WTC11 (cell line): ENCODE measurements at regions not wholly inside any gene's neighbourhood (a gene's known extent, or its start where the extent isn't known, plus 50 kb on each side); places are given as distances from the start of the nearest gene placed in this dataset.

Experiments used
- ATAC-seq: fragments of 200-7000 bp; cut with Tn5 transposase; 2 replicates; pipeline ENCODE4 v1.10.0; 2021; ENCODE audit warnings: mild to moderate bottlenecking, moderate library complexity
- CTCF ChIA-PET: fragments of 300-600 bp; sonication (Branson Sonifier 250); formaldehyde crosslinking; loops from one replicate; lab custom pipeline; 2021; ENCODE audit warnings: antibody characterized with exemption; lab: Charles Lee
- POLR2A ChIA-PET: fragments of 350-600 bp; sonication (Branson Sonifier 250); formaldehyde crosslinking; loops from one replicate; lab custom pipeline; 2021; ENCODE audit warnings: antibody characterized with exemption; lab: Charles Lee
- DNase-seq: peaks from one replicate; pipeline ENCODE4 v3.0.0; 2021; ENCODE audit warnings: low spot score
- H3K27ac Mint-ChIP-seq: 2 replicates; pipeline ENCODE4 v1.8.0; 2021; ENCODE audit warnings: mixed read lengths
- H3K27me3 Mint-ChIP-seq: 2 replicates; pipeline ENCODE4 v1.8.0; 2021; ENCODE audit warnings: low read depth, mild to moderate bottlenecking, moderate library complexity, mixed read lengths
- H3K36me3 Mint-ChIP-seq: 2 replicates; pipeline ENCODE4 v1.8.0; 2021; ENCODE audit warnings: mixed read lengths
- H3K4me1 Mint-ChIP-seq: 2 replicates; pipeline ENCODE4 v1.8.0; 2022; ENCODE audit warnings: mixed read lengths
- H3K4me3 Mint-ChIP-seq: 2 replicates; pipeline ENCODE4 v1.8.0; 2021; ENCODE audit warnings: mild to moderate bottlenecking, moderate library complexity, mixed read lengths
- H3K9me3 Mint-ChIP-seq: 2 replicates; pipeline ENCODE4 v1.8.0; 2021; ENCODE audit warnings: mixed read lengths
- ATF1 ChIP-seq: sonication (generic); formaldehyde crosslinking; IDR thresholded peaks from 2 replicates; pipeline ENCODE4 v1.8.1; 2023; ENCODE audit warnings: mild to moderate bottlenecking, moderate library complexity, missing genetic modification reagents
- ELF4 ChIP-seq: sonication (generic); formaldehyde crosslinking; IDR thresholded peaks from 2 replicates; pipeline ENCODE4 v1.8.1; 2022; ENCODE audit warnings: low read depth, mild to moderate bottlenecking, moderate library complexity, missing genetic modification reagents
- EMX1 ChIP-seq: fragments of 250-450 bp; sonication (Bioruptor Pico); IDR thresholded peaks from 2 replicates; pipeline ENCODE4 v1.8.0; 2021; ENCODE audit warnings: mild to moderate bottlenecking
- FOXJ3 ChIP-seq: sonication (generic); formaldehyde crosslinking; IDR thresholded peaks from 2 replicates; pipeline ENCODE4 v1.9.0; 2021; ENCODE audit warnings: missing genetic modification reagents, mild to moderate bottlenecking, borderline replicate concordance
- GABPB1 ChIP-seq: sonication (generic); formaldehyde crosslinking; IDR thresholded peaks from 2 replicates; pipeline ENCODE4 v1.8.1; 2023; ENCODE audit warnings: mild to moderate bottlenecking, missing genetic modification reagents
- GTF2I ChIP-seq: fragments of 250-450 bp; sonication (Bioruptor Pico); conservative IDR thresholded peaks from 2 replicates; pipeline ENCODE4 v1.4.0; 2021; ENCODE audit warnings: mild to moderate bottlenecking
- KAT7 ChIP-seq: sonication (generic); formaldehyde crosslinking; IDR thresholded peaks from 2 replicates; pipeline ENCODE4 v1.8.1; 2023; ENCODE audit warnings: missing genetic modification reagents, mild to moderate bottlenecking, borderline replicate concordance
- MXD4 ChIP-seq: fragments of 250-450 bp; sonication (Bioruptor Pico); IDR thresholded peaks from 2 replicates; pipeline ENCODE4 v1.8.0; 2021; ENCODE audit warnings: mild to moderate bottlenecking, moderate library complexity, borderline replicate concordance
- SMAD3 ChIP-seq: sonication (generic); formaldehyde crosslinking; IDR thresholded peaks from 2 replicates; pipeline ENCODE4 v1.8.0; 2022; ENCODE audit warnings: missing genetic modification reagents, mild to moderate bottlenecking, borderline replicate concordance
- ZNF396 ChIP-seq: fragments of 250-450 bp; sonication (Bioruptor Pico); IDR thresholded peaks from 2 replicates; pipeline ENCODE4 v1.8.0; 2021; ENCODE audit warnings: mild to moderate bottlenecking, moderate library complexity, borderline replicate concordance
- ZNF423 ChIP-seq: fragments of 250-450 bp; sonication (Bioruptor Pico); IDR thresholded peaks from 2 replicates; pipeline ENCODE4 v2.1.2; 2022; ENCODE audit warnings: mild to moderate bottlenecking, moderate library complexity
- TF ChIP-seq, protein P1 (sequence below): sonication (generic); formaldehyde crosslinking; IDR thresholded peaks from 2 replicates; pipeline ENCODE4 v1.8.1; 2023; ENCODE audit warnings: mild to moderate bottlenecking, moderate library complexity, missing genetic modification reagents
- TF ChIP-seq, protein P2 (sequence below): sonication (generic); formaldehyde crosslinking; IDR thresholded peaks from 2 replicates; pipeline ENCODE4 v1.8.1; 2023; ENCODE audit warnings: mild to moderate bottlenecking, missing genetic modification reagents, moderate library complexity
- TF ChIP-seq, protein P3 (sequence below): sonication (generic); formaldehyde crosslinking; IDR thresholded peaks from 2 replicates; pipeline ENCODE4 v1.8.1; 2023; ENCODE audit warnings: mild to moderate bottlenecking, missing genetic modification reagents
- TF ChIP-seq, protein P4 (sequence below): fragments of 250-450 bp; sonication (Bioruptor Pico); IDR thresholded peaks from 2 replicates; pipeline ENCODE4 v1.9.0; 2021; ENCODE audit warnings: moderate library complexity, mild to moderate bottlenecking, inconsistent platforms, borderline replicate concordance
- TF ChIP-seq, protein P5 (sequence below): fragments of 250-450 bp; sonication (Bioruptor Pico); IDR thresholded peaks from 2 replicates; pipeline ENCODE4 v1.9.0; 2021; ENCODE audit warnings: mild to moderate bottlenecking, borderline replicate concordance
- TF ChIP-seq, protein P6 (sequence below): sonication (generic); formaldehyde crosslinking; IDR thresholded peaks from 2 replicates; pipeline ENCODE4 v1.8.0; 2023; ENCODE audit warnings: missing genetic modification reagents, mild to moderate bottlenecking, borderline replicate concordance
- TF ChIP-seq, protein P7 (sequence below): fragments of 250-450 bp; sonication (Bioruptor Pico); IDR thresholded peaks from 2 replicates; pipeline ENCODE4 v1.8.0; 2021; ENCODE audit warnings: mild to moderate bottlenecking

DNA sequence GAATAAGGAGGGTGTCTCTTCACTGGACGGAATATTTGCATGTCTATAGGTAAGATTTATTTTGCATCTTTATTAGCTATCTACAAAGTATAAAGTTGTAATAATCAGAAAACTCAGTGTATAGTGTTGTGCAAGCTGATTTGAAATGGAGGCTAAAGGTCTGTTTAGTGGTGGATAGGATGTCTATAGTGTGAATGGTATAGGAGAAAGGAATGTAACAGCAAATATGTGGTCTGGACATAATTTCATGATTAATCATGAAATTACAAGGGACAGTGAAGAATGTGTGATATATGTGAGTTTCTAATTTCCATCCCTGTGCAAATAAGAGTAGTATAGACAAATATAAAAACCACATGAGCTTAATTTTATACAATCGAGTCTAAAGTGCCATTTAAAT is 79.3 kb upstream of the CAMK2D start:
- no peak for DNase-seq
- ChIA-PET POLR2A (no interaction called here), CTCF (no interaction called here)
- Mint-ChIP-seq H3K4me1 (no peaks in the 10 kb centered on the region), H3K27ac (no peak overlapping the region), H3K4me3 (no peak overlapping the region), H3K9me3 (no peaks in the 10 kb centered on the region), H3K27me3 (no peaks in the 10 kb centered on the region), H3K36me3 (no peaks in the 10 kb centered on the region)
- ATAC-seq, result no peak
- TF ChIP-seq ELF4 (CRISPR knock-in tag) (no peak), SMAD3 (no peak), ZNF423 (CRISPR knock-in tag) (no peak), GTF2I (CRISPR knock-in tag) (no peak), EMX1 (CRISPR knock-in tag) (no peak), FOXJ3 (CRISPR knock-in tag) (no peak), ZNF396 (no peak), ATF1 (CRISPR knock-in tag) (no peak), MXD4 (CRISPR knock-in tag) (no peak)
- TF ChIP-seq, protein P1, sequence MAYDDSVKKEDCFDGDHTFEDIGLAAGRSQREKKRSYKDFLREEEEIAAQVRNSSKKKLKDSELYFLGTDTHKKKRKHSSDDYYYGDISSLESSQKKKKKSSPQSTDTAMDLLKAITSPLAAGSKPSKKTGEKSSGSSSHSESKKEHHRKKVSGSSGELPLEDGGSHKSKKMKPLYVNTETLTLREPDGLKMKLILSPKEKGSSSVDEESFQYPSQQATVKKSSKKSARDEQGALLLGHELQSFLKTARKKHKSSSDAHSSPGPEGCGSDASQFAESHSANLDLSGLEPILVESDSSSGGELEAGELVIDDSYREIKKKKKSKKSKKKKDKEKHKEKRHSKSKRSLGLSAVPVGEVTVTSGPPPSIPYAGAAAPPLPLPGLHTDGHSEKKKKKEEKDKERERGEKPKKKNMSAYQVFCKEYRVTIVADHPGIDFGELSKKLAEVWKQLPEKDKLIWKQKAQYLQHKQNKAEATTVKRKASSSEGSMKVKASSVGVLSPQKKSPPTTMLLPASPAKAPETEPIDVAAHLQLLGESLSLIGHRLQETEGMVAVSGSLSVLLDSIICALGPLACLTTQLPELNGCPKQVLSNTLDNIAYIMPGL (CRISPR knock-in tag), result no peak
- TF ChIP-seq, protein P2, sequence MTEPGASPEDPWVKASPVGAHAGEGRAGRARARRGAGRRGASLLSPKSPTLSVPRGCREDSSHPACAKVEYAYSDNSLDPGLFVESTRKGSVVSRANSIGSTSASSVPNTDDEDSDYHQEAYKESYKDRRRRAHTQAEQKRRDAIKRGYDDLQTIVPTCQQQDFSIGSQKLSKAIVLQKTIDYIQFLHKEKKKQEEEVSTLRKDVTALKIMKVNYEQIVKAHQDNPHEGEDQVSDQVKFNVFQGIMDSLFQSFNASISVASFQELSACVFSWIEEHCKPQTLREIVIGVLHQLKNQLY (CRISPR knock-in tag), result no peak
- TF ChIP-seq, protein P3, sequence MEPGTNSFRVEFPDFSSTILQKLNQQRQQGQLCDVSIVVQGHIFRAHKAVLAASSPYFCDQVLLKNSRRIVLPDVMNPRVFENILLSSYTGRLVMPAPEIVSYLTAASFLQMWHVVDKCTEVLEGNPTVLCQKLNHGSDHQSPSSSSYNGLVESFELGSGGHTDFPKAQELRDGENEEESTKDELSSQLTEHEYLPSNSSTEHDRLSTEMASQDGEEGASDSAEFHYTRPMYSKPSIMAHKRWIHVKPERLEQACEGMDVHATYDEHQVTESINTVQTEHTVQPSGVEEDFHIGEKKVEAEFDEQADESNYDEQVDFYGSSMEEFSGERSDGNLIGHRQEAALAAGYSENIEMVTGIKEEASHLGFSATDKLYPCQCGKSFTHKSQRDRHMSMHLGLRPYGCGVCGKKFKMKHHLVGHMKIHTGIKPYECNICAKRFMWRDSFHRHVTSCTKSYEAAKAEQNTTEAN, result no peak
- TF ChIP-seq, protein P4, sequence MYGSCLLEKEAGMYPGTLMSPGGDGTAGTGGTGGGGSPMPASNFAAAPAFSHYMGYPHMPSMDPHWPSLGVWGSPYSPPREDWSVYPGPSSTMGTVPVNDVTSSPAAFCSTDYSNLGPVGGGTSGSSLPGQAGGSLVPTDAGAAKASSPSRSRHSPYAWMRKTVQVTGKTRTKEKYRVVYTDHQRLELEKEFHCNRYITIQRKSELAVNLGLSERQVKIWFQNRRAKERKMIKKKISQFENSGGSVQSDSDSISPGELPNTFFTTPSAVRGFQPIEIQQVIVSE (CRISPR knock-in tag), result no peak
- TF ChIP-seq, protein P5, sequence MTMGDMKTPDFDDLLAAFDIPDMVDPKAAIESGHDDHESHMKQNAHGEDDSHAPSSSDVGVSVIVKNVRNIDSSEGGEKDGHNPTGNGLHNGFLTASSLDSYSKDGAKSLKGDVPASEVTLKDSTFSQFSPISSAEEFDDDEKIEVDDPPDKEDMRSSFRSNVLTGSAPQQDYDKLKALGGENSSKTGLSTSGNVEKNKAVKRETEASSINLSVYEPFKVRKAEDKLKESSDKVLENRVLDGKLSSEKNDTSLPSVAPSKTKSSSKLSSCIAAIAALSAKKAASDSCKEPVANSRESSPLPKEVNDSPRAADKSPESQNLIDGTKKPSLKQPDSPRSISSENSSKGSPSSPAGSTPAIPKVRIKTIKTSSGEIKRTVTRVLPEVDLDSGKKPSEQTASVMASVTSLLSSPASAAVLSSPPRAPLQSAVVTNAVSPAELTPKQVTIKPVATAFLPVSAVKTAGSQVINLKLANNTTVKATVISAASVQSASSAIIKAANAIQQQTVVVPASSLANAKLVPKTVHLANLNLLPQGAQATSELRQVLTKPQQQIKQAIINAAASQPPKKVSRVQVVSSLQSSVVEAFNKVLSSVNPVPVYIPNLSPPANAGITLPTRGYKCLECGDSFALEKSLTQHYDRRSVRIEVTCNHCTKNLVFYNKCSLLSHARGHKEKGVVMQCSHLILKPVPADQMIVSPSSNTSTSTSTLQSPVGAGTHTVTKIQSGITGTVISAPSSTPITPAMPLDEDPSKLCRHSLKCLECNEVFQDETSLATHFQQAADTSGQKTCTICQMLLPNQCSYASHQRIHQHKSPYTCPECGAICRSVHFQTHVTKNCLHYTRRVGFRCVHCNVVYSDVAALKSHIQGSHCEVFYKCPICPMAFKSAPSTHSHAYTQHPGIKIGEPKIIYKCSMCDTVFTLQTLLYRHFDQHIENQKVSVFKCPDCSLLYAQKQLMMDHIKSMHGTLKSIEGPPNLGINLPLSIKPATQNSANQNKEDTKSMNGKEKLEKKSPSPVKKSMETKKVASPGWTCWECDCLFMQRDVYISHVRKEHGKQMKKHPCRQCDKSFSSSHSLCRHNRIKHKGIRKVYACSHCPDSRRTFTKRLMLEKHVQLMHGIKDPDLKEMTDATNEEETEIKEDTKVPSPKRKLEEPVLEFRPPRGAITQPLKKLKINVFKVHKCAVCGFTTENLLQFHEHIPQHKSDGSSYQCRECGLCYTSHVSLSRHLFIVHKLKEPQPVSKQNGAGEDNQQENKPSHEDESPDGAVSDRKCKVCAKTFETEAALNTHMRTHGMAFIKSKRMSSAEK, result no peak

DNA sequence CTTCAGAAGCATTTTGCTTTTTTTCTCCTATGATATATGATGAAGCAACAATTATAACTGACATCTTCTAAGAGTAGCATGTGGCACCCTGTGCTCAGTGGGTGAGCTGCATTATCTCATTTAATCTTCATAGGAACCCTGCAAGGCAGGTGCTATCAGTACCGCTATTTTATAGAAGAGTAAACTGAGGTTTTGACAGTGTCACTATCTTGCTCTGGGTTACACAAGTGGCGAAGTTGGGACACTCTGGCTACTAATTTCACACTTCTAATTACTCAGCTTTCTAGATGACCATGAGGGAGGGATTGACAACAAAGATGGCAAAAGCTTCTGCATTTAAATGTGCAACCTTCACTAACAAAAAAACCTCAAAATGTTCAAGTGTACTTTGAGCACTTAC is 76.9 kb upstream of the CAMK2D start:
- Mint-ChIP-seq H3K4me1 (no peaks in the 10 kb centered on the region), H3K9me3 (no peaks in the 10 kb centered on the region), H3K27ac (no peak overlapping the region), H3K36me3 (no peaks in the 10 kb centered on the region), H3K27me3 (no peaks in the 10 kb centered on the region), H3K4me3 (no peak overlapping the region)
- ChIA-PET POLR2A (no interaction called here), CTCF (no interaction called here)
- TF ChIP-seq KAT7 (CRISPR knock-in tag) (no peak), FOXJ3 (CRISPR knock-in tag) (no peak), GABPB1 (CRISPR knock-in tag) (no peak)
- TF ChIP-seq, protein P6, sequence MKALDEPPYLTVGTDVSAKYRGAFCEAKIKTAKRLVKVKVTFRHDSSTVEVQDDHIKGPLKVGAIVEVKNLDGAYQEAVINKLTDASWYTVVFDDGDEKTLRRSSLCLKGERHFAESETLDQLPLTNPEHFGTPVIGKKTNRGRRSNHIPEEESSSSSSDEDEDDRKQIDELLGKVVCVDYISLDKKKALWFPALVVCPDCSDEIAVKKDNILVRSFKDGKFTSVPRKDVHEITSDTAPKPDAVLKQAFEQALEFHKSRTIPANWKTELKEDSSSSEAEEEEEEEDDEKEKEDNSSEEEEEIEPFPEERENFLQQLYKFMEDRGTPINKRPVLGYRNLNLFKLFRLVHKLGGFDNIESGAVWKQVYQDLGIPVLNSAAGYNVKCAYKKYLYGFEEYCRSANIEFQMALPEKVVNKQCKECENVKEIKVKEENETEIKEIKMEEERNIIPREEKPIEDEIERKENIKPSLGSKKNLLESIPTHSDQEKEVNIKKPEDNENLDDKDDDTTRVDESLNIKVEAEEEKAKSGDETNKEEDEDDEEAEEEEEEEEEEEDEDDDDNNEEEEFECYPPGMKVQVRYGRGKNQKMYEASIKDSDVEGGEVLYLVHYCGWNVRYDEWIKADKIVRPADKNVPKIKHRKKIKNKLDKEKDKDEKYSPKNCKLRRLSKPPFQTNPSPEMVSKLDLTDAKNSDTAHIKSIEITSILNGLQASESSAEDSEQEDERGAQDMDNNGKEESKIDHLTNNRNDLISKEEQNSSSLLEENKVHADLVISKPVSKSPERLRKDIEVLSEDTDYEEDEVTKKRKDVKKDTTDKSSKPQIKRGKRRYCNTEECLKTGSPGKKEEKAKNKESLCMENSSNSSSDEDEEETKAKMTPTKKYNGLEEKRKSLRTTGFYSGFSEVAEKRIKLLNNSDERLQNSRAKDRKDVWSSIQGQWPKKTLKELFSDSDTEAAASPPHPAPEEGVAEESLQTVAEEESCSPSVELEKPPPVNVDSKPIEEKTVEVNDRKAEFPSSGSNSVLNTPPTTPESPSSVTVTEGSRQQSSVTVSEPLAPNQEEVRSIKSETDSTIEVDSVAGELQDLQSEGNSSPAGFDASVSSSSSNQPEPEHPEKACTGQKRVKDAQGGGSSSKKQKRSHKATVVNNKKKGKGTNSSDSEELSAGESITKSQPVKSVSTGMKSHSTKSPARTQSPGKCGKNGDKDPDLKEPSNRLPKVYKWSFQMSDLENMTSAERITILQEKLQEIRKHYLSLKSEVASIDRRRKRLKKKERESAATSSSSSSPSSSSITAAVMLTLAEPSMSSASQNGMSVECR, result no peak
- TF ChIP-seq, protein P7, sequence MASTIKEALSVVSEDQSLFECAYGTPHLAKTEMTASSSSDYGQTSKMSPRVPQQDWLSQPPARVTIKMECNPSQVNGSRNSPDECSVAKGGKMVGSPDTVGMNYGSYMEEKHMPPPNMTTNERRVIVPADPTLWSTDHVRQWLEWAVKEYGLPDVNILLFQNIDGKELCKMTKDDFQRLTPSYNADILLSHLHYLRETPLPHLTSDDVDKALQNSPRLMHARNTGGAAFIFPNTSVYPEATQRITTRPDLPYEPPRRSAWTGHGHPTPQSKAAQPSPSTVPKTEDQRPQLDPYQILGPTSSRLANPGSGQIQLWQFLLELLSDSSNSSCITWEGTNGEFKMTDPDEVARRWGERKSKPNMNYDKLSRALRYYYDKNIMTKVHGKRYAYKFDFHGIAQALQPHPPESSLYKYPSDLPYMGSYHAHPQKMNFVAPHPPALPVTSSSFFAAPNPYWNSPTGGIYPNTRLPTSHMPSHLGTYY, result no peak
- no peak for DNase-seq
- no peak for ATAC-seq
